NCI-H345 treated with DMSO at 0.1 percent for 48 hours (cell line): ENCODE measurements at regions not wholly inside any gene's neighbourhood (a gene's known extent, or its start where the extent isn't known, plus 50 kb on each side); places are given as distances from the start of the nearest gene placed in this dataset.
"Not testable (repeated sequence)": the region's sequence is repeated elsewhere in the genome, so short reads cannot be mapped to it uniquely, and the experiment has no call there.

Experiments
- DNase-seq: peaks from one replicate; lab custom pipeline; 2025; ENCODE audit not compliant: unreplicated experiment; lab: John Stamatoyannopoulos, UW

DNA sequence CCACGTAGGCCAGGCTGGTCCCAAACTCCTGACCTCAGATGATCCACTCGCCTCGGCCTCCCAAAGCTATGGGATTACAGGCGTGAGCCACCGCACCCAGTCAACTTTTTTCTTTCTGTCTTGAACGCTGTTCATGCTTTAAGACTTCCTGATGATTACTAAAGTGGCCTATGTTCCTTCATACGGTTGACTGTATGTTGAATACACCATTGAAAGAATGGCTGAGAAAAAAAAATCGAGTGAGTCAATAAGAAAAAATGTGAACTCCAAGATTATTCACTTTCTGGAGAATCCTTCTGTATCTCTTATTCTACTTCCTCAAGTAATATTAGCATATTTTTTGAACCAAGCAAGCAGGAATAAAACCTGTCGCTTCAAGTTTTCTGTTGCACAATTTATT lies 955.0 kb downstream of the GATA3 start:
- DNase-seq, result no peak

DNA sequence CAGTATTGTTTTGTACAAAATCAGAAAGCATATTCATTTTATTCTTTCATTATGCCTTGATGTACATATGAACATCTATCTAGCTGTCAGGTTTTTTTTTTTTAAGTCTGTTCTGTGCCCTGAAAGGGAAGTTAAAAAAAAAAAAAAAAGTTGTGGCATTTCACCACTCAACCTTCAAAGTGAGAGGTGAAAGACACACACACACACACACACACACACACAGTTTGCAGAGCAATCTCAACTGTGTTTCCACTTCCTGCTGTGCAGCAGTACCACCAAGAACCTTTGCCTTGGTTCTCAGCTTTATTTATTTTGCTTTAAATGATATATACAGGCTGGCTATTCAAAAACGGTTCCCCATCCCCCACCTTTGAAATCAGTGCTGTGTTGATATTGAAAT lies 955.6 kb downstream of the GATA3 start:
- no peak for DNase-seq

DNA sequence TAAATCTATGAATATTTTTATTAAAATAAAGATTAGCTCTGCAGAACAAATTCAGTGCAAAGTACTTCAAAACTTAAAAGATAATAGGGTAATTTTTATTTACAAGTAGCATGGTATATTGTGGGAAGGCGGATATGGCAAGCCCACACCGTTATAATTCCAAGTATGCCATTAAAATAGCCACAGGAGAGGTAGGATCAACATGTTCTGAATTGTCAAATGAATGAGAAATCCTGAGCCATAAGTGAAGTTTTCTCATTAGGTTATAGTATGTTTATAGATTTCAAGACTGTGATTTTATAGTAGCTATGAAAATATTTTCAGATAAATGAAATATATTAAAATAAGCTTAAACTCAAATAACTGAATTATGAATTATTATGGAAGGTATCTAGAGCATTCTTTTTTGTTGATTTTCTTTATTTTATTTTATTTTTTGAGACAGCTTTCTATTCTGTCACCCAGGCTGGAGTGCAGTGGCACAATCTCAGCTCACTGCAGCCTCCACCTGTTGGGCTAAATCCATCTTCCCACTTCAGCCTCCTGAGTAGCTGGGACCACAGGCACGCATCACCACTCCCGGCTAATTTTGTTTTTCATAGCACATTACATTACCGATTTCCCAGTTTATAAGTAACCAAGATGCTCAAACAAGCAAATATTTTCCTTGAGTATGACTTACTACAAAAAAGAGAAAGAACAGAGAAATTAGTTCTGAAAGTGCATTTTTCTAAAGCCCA lies 956.6 kb downstream of the GATA3 start:
- DNase-seq, result no peak

DNA sequence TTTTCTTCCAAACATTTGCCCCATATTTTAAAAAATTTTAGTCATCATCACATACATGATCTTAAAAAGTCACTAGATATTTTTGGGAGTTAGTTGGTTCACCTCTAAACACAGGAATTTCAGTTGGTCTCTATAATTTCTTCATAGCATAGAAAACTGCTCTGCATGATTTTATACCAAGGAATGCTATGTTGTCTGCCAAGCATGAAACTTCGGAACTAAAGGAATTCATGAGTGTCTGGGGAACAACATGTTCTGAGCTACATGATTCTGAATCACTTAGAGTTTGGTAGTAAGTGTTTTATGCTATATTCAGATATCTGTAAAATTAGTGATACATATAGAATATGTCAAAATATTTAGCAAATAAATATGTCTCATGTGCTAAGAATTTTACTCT lies 957.8 kb downstream of the GATA3 start:
- no peak for DNase-seq

DNA sequence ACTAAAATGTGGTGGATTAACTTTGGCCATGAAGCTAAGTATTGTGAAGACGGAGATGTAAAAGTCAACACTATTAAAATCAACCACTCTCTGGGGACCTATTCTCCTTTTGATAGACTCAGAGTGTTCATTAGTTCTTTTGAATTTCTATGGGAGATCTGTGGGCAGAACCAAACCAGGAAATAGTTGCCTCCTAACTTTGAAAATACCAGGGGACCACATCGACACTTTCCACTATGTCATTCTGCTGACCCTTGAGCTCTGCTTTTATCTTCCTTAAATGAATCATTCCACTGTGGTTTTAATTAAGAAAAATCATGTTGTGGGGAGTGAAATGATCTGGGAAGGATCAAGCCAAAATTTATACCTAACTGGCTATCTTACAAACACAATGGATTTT lies 960.5 kb downstream of the GATA3 start:
- DNase-seq, result no peak

DNA sequence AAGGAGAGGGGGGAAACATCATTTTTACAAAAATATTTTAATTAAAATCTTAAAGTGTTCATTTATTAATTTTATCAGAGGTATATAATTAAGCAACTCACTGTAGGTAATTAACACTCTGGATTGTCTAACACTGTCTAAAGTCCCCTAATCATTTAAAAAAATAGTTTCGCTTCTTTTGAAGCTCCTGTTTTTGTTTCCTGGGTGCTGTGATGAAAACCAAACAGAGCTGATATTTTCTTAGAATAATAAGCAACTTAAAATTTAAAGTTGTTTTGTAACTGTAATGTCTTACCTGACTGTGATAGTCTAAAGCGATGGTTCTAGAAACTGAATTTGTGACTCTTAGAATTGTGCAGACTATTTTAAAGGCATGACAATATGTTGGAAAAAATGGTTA lies 961.0 kb downstream of the GATA3 start:
- no peak for DNase-seq

DNA sequence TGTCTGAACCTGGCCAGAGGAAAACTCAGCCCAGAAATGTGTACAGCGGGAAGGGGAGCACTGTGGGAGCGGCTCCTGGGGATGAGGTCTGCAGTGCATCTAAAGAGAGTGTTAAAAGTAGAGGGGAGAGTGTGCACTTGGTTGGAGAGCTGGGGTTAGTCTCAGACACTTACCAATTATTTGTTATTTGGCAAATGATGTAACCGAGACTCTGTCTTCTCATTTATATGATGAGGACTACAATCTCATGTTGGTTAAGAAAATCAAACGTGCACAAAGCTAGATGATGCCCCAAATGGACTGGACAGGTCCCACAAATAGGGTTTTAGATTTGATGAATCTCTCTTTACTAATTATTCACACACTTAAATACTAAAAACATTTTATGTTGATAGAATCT lies 962.4 kb downstream of the GATA3 start:
- DNase-seq, result no peak

DNA sequence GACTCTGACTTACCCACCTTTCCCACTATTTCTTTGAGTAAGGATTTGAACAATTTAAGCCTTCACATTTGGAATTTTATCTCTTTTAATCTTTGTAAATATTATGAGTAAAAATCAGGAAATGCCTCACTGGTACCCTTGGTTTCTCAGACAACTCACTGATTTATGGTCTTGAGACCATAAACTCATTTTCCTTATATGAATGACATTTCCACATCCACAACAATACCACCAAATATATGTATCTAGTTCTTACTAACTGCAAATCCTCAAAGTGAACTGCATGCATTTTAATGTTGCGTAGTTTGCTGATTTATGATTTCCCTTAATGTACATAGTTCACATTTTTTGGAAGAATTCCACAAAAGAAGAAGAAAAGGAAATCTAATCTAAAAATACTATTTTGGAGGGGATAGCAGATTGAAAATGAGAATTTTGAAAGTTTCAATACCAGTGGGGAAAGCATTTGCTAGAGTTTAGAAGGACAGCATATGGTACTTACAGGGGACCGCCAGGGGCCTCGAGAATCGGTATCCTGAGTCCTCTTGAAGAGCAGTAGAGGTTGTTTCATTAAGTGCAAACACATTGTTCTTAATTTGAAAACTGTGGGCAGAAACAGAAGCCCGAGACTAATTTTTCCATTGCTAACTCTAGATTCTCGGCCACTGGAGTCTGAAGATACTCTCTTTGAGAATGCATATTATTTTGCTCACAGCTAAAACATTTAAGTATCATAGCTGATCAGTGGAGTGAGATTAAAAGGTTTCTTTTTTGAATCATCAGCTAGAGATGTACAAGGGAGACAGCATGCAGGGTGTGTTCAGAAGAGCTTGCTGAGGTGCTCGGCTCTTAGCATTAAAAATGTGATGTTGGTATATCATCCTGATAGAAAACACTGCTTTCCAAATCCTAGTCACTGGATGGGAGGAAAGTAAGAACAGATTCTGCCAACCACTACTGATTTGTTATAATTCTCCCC lies 964.0 kb downstream of the GATA3 start:
- no peak for DNase-seq

DNA sequence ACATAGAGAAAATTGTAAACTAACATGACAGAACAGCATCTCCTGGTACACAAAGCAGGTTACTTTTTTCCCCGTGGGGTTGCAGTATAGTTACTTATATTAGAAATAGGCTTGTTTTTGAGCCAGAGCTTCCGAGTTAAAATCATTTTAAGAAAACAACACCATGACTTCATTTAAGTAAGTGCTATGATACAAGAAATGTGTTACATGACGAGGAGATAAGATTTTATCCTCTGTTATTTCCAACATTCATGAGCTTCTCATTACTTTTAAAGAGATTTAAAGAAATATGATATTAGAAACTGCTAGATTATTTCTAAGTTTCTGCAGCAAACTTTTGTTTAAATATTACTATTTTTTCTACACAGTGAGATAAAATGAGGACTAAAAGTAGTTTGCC lies 968.7 kb downstream of the GATA3 start:
- no peak for DNase-seq

DNA sequence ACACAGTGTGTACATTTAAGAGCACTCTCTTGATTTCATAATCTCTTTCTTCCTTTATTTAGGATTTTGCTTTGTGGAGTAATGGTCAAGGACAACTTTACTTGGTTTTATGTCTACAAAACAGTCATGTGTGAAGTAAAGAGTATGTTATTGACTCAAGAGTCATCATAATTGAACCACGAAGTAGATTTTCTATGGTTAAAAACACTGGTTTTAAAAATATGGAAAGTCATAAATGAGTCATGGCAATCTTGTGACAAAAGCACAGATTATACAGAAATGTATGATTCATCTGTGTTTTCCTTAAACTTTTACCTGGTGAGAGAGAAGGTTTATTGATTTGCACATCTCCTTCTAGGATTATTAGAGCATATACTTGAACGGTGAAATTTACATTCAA lies 969.7 kb downstream of the GATA3 start:
- no peak for DNase-seq

DNA sequence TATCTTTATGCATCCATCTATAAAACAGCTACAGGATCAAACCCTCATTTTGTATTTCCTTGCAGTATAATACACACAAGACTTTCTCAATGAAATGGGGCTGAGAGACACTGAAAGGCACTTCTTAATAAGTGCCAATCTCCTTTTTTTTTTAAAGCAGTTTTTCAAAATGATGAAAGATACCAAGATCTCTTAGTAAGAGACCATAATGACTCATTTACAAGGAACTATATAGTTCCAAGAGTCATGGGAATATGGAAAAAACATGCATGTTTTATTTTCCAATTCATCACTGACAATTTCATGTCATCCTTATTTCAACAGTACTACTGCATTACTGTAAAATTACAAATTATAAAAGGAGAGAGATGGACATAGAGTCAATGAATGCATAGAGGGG lies 973.7 kb downstream of the GATA3 start:
- DNase-seq, result no peak

DNA sequence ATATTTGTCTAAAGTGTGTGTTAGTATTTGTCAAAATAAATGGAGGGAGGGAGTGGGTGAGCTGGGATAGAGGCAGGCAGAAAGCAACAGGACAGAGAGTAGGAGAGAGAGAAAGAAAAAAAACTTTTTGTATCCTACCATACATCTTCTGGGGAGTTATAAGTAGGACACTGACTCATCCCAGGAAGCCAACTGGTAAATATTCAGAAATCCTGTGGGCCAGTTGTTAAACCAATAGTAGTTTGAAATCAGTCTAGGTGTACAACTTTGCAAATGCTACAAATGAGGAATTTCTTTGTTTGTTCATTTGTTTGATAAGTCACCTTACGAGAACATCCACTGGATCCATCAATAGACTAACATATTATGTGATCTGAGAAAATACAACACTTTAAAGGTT lies 980.9 kb downstream of the GATA3 start:
- DNase-seq, result no peak

DNA sequence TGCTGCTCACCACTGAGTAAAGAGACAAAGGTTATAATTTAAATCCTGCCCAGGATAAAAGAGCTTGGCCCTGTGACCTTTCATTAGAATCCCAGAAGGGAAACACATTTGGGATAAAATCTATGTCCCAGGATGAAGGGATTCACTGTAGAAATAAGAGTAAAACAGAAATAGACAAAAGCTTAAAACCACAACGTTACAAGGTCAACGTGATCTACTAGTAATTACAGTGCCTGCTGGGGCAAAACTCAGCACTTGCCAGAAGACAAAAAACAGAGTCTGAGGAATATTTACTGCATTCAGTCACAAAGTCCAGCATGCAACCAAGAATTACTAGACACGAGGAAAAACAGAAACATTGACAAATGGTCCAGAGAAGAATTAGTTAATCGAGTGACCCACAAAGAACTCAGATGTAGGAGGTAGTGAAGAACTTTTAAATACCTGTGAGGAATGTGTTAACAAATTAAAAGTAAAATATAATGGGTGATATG lies 982.3 kb downstream of the GATA3 start:
- no peak for DNase-seq

DNA sequence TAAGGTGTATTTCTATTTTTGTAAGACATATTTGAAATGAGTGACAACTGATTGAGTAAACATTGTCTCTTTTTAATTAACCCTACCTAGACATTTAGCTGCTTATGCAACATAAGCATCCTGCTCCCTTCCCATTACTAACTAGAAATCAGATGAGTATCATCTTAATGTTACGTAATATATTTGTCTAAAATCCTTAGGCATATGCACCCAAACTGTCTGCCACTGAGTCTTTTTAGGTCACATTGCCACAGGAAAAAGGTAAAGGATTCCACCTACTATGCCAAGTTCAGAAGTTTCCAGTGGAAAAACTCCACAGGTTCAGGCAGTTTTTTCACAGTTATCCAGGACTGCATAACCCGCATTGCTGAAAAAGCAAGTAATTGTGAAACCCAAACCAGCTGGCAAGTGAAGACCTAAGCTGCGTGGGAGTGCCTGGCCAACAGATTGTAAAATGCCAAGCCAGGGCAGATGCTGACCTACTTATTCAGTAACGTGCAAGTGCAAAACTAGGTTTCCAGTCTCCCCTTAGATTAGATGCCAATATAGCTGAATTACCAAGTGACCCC lies 983.7 kb downstream of the GATA3 start:
- no peak for DNase-seq

DNA sequence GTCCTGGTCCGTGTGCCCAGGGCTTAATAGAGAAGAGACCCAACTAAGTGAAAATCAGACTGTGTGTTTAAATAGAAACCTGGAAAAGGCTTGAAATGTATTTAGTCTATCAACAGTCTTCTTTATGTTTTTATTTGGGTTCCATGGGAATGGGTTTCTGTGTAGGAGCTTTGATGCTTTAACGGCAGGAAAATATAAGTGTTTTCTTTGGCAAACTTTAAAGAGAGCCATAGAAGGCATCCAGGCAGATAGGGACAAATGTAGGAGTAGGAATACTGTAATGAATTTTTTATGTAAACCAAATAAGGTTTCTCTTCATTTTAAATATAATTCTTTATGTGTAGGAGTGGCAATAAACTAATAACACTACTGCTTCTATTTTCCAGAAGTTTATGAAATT lies 989.0 kb downstream of the GATA3 start:
- no peak for DNase-seq

DNA sequence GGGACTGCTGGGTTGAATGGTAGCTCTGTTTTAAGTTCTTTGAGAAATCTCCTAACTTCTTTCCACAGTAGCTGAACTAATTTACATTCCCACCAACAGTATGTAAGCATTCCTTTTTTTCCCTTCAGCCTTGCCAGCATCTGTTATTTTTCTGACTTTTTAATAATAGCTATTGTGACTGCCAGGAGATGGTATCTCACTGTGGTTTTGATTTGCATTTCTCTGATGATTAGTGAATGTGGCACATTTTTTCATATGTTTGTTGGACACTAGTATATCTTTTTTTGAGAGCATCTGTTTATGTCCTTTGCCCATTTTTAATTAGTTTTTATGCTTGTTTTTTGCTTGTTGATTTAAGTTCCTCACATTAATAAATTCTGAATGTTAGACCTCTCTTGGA lies 990.8 kb downstream of the GATA3 start:
- DNase-seq, result no peak

DNA sequence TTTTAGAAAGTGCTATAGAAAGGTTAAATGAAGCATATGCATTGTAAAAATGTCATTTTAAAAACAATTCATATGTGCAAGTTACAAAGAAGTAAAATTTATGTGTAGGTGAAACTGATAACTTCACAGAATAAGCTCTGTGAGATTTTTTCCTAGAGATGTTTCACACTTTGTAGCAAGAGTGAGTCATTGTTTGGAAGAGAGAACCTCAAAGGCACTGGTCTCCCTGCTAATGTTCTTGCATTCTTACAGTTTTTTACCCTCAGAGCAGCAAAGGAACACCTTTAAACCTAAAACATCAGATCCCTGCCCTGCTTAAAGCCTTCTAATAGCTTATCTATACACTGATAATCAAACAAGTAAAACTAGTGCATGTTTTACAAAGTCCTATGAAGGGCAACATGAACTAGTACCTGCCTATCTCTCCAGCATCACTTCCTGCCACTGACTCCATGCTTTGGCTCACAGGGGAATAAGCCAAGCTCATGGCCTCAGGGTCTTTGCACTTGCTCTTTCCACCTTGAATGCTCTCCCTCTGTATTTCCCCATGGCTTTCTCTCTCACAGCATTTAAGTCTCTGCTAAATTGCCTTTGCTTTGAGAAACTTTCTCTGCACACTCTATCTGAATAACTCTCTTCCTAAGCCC lies 997.0 kb downstream of the GATA3 start:
- DNase-seq, result no peak

DNA sequence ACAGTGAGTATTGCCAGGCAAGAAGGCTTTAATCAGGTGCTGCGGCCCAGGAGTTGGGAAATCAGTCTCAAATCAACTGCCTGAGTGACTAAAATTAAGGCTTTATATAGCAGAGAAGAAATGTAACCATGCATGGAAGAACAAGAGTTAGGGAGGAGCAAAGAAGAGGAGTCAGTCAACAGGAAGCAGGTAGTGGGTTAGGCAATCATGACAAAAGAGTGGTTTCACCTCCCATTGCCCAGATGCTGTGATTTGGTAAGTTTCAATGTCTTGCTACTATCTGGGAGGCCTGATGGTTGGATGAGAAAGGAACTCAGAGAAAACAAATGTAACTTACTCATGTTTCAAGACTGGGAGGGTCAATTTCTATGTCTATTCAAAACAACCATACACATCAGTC lies 998.3 kb downstream of the GATA3 start:
- DNase-seq, result no peak

DNA sequence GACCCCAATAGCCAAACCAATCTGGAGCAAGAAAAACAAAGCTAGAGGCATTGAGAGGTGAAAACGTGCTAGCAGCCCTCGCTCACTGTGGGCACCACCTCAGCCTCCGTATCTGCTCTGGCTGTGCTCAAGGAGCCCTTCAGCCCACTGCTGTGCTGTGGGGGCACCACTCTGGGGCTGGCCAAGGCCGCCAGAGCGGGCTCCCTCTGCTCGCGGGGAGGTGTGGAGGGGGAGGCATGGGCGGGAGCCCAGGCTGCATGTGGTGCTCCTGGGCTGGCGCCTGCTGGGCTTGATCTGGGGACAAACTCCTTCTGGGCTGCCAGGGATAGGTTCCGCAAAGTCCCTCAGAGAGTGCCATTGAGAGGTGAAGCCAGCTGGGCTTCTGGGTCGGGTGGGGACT lies 1002.0 kb downstream of the GATA3 start:
- no peak for DNase-seq

DNA sequence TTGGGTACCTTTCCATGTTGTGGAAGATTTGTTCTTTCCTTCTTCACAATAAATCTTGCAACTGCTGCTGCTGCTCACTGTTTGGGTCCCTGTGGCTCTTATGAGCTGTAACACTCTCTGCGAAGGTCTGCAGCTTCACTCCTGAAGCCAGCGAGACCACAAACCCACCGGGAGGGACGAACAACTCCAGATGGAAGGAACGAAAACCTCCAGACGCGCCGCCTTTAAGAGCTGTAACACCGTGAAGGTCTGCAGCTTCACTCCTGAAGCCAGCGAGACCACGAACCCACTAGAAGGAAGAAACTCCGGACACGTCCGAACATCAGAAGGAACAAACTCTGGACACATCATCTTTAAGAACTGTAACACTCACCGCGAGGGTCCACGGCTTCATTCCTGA lies 1002.8 kb downstream of the GATA3 start:
- not testable (repeated sequence) for DNase-seq

DNA sequence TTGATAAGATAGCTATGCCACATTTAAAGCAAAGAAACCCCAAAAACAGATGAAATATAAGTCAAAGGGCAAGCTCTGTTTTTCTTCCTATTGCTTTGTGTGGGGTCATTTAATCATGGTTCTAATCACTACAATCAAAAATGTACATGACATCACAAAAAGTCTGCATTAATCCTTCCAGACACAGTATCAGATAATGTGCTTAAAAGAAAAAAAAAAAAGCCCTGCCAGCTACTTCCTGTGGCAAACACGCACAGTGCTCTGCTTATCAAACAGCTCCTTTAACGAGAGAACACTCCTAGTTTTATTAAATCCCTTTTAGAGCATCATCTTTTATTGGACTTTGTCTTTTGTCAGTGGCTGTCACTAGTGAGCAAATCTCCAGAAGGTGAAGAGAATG lies 1005.8 kb downstream of the GATA3 start:
- DNase-seq, result no peak
